IPS-NIHi11 (cell line): ENCODE measurements at regions not wholly inside any gene's neighbourhood (a gene's known extent, or its start where the extent isn't known, plus 50 kb on each side); places are given as distances from the start of the nearest gene placed in this dataset.

Experiments used
- DNase-seq: peaks from one replicate; pipeline ENCODE4 v3.0.0; 2012; ENCODE audit warnings: mixed read lengths, low spot score

- no peak for DNase-seq
These were observed 94.1 kb upstream of the TMEM26 start for GRCh38 chr10:61547297-61547696.

GRCh38 chr10:61545170-61545569 is 92.0 kb upstream of the TMEM26 start:
- DNase-seq = no peak

GRCh38 chr10:61543831-61544230 is 90.7 kb upstream of the TMEM26 start:
- DNase-seq = no peak

- DNase-seq = no peak
These were observed 89.4 kb upstream of the TMEM26 start for GRCh38 chr10:61542596-61542995.

GRCh38 chr10:61541960-61542359 is 88.8 kb upstream of the TMEM26 start:
- no peak for DNase-seq

- no peak for DNase-seq
These were observed 86.7 kb upstream of the TMEM26 start for GRCh38 chr10:61539876-61540275.

- no peak for DNase-seq
These were observed 76.0 kb upstream of the TMEM26 start for GRCh38 chr10:61529208-61529607.

- no peak for DNase-seq
These were observed 49.9 kb upstream of the TMEM26 start for GRCh38 chr10:61503051-61503450.
